GM23248 (cell line): ENCODE measurements at regions not wholly inside any gene's neighbourhood (a gene's known extent, or its start where the extent isn't known, plus 50 kb on each side); places are given as distances from the start of the nearest gene placed in this dataset.

ENCODE experiments used
- EZH2 ChIP-seq: fragments of 200-600 bp; sonication (generic); IDR thresholded peaks from 2 replicates; pipeline ENCODE4 v1.6.1; 2018; ENCODE audit warnings: antibody characterized with exemption, mild to moderate bottlenecking; ENCODE audit not compliant: insufficient read depth, poor library complexity, severe bottlenecking
- EZH2phosphoT487 ChIP-seq: fragments of 200-600 bp; sonication (generic); IDR thresholded peaks from 2 replicates; pipeline ENCODE4 v1.6.1; 2018; ENCODE audit warnings: antibody characterized with exemption, moderate library complexity, mild to moderate bottlenecking, low read depth; ENCODE audit not compliant: insufficient read depth

- no peak for TF ChIP-seq EZH2
- no peak for TF ChIP-seq EZH2phosphoT487
These were observed 59.5 kb upstream of the IGF1 start for GRCh38 chr12:102539651-102540553.
